SK-N-SH (cell line): ENCODE measurements at regions not wholly inside any gene's neighbourhood (a gene's known extent, or its start where the extent isn't known, plus 50 kb on each side); places are given as distances from the start of the nearest gene placed in this dataset.

Source experiments
- CTCF ChIA-PET: fragments of 300-600, 350-600 bp; formaldehyde crosslinking; extraction: SDS; loops from one replicate; lab custom pipeline; 2021; lab: Yijun Ruan, JAX
- POLR2A ChIA-PET: fragments of 350-600 bp; sonication (Branson Sonifier 250); formaldehyde crosslinking; extraction: SDS; loops from one replicate; lab custom pipeline; 2020; ENCODE audit warnings: antibody characterized with exemption, inconsistent platforms; lab: Yijun Ruan, JAX
- DNase-seq: peaks from one replicate; pipeline ENCODE4 v3.0.0; 2012
- H2AFZ ChIP-seq: fragments of 200-600 bp; sonication (generic); 2 replicates; pipeline ENCODE4 v1.8.1; 2016; ENCODE audit warnings: antibody characterized with exemption, mild to moderate bottlenecking, low read depth
- H3F3A ChIP-seq: fragments of 200-600 bp; sonication (generic); replicated peaks from 2 replicates; pipeline ENCODE3; 2016; ENCODE audit warnings: antibody characterized with exemption, mild to moderate bottlenecking; ENCODE audit not compliant: insufficient read depth
- H3K27ac ChIP-seq, 2 experiments: fragments of 200-500 bp in 1 of 2; fragments of 200-600 bp in 1 of 2; sonication (Bioruptor generic) in 1 of 2; sonication (generic), shearing (Covaris generic) in 1 of 2; 2 replicates each; pipeline versions ENCODE4 v1.5.1 to v1.6.1; 2014 to 2016; ENCODE audit warnings: low read depth in 2 of 2, inconsistent platforms in 1 of 2, low read length in 1 of 2, mild to moderate bottlenecking in 1 of 2, mixed read lengths in 1 of 2
- H3K27me3 ChIP-seq: fragments of 200-600 bp; sonication (generic), shearing (Covaris generic); 2 replicates; pipeline ENCODE4 v1.6.1; 2016; ENCODE audit warnings: mixed run types; ENCODE audit not compliant: insufficient read depth
- H3K36me3 ChIP-seq, 2 experiments: fragments of 200-500 bp in 1 of 2; fragments of 200-600 bp in 1 of 2; sonication (Bioruptor generic) in 1 of 2; sonication (generic) in 1 of 2; replicated peaks in 1 of 2; 2 replicates each; pipeline versions ENCODE3 to v1.5.1; 2014 to 2016; ENCODE audit warnings: low read length in 1 of 2, mild to moderate bottlenecking in 1 of 2; ENCODE audit not compliant: insufficient read depth in 2 of 2, control insufficient read depth in 1 of 2
- H3K4me1 ChIP-seq, 2 experiments: fragments of 200-500 bp in 1 of 2; fragments of 200-600 bp in 1 of 2; sonication (Bioruptor generic) in 1 of 2; sonication (generic), shearing (Covaris generic) in 1 of 2; 2 replicates each; pipeline versions ENCODE4 v1.5.1 to v1.6.1; 2014 to 2016; ENCODE audit warnings: low read depth in 1 of 2, low read length in 1 of 2, mixed run types in 1 of 2; ENCODE audit not compliant: insufficient read depth in 2 of 2, control insufficient read depth in 1 of 2
- H3K4me2 ChIP-seq: fragments of 200-600 bp; sonication (generic), shearing (Covaris generic); 2 replicates; pipeline ENCODE4 v1.6.1; 2017; ENCODE audit warnings: mixed run types
- H3K4me3 ChIP-seq, 2 experiments: fragments of 200-500 bp in 1 of 2; fragments of 200-600 bp in 1 of 2; sonication (Bioruptor generic) in 1 of 2; sonication (generic), shearing (Covaris generic) in 1 of 2; 2 replicates each; pipeline versions ENCODE4 v1.5.1 to v1.8.1; 2014 to 2016; ENCODE audit warnings: low read depth in 2 of 2, inconsistent platforms in 1 of 2, low read length in 1 of 2, mild to moderate bottlenecking in 1 of 2, mixed read lengths in 1 of 2, moderate library complexity in 1 of 2
- H3K79me2 ChIP-seq: fragments of 200-600 bp; sonication (generic); 2 replicates; pipeline ENCODE4 v1.8.1; 2017; ENCODE audit warnings: mild to moderate bottlenecking; ENCODE audit not compliant: insufficient read depth
- H3K9ac ChIP-seq: fragments of 200-600 bp; sonication (generic); 2 replicates; pipeline ENCODE4 v1.6.1; 2017; ENCODE audit warnings: mixed run types
- H3K9me2 ChIP-seq: fragments of 200-600 bp; sonication (generic); 2 replicates; pipeline ENCODE4 v1.6.1; 2017; ENCODE audit warnings: mixed run types
- H3K9me3 ChIP-seq: fragments of 200-600 bp; sonication (generic); 2 replicates; pipeline ENCODE4 v1.6.1; 2017; ENCODE audit warnings: mixed run types, mild to moderate bottlenecking, moderate library complexity
- H4K20me1 ChIP-seq: fragments of 200-600 bp; sonication (generic); 2 replicates; pipeline ENCODE4 v1.6.1; 2017; ENCODE audit warnings: mild to moderate bottlenecking, mixed run types; ENCODE audit not compliant: insufficient read depth
- CHD2 ChIP-seq: fragments of 150-350 bp; IDR thresholded peaks from 2 replicates; pipeline ENCODE4 v1.6.1; 2018; ENCODE audit warnings: low read length; ENCODE audit not compliant: partially characterized antibody
- ELF1 ChIP-seq: IDR thresholded peaks from 2 replicates; pipeline ENCODE4 v1.4.0; 2012
- EP300 ChIP-seq, 2 experiments: IDR thresholded peaks; 2 replicates each; pipeline versions ENCODE4 v1.4.0 to v1.6.1; 2012; ENCODE audit warnings: borderline replicate concordance in 1 of 2, low read depth in 1 of 2, low read length in 1 of 2
- EZH2phosphoT487 ChIP-seq: fragments of 200-600 bp; sonication (generic); IDR thresholded peaks from 2 replicates; pipeline ENCODE4 v1.6.1; 2017; ENCODE audit warnings: low read depth, mixed run types, mild to moderate bottlenecking, antibody characterized with exemption, moderate library complexity, borderline replicate concordance
- FOXJ3 ChIP-seq: sonication (generic); formaldehyde crosslinking; IDR thresholded peaks from 2 replicates; pipeline ENCODE4 v1.5.1; 2020; ENCODE audit warnings: mild to moderate bottlenecking, missing genetic modification reagents
- GABPA ChIP-seq: IDR thresholded peaks from 2 replicates; pipeline ENCODE4 v1.4.0; 2012; ENCODE audit warnings: low read depth, mild to moderate bottlenecking
- IRF3 ChIP-seq: fragments of 150-350 bp; IDR thresholded peaks from 2 replicates; pipeline ENCODE4 v1.6.1; 2016; ENCODE audit warnings: mild to moderate bottlenecking, low read depth, low read length
- MAX ChIP-seq: IDR thresholded peaks from 2 replicates; pipeline ENCODE4 v1.4.0; 2012; ENCODE audit warnings: low read depth
- MEF2A ChIP-seq: IDR thresholded peaks from 2 replicates; pipeline ENCODE4 v1.4.0; 2012; ENCODE audit warnings: low read depth, borderline replicate concordance
- MXI1 ChIP-seq: IDR thresholded peaks from 2 replicates; pipeline ENCODE4 v1.6.1; 2012; ENCODE audit warnings: mild to moderate bottlenecking, low read depth, low read length, improper control_type of control experiment
- NFIC ChIP-seq: IDR thresholded peaks from 2 replicates; pipeline ENCODE4 v1.4.0; 2012; ENCODE audit warnings: borderline replicate concordance
- NRF1 ChIP-seq: IDR thresholded peaks from 2 replicates; pipeline ENCODE4 v1.6.1; 2012; ENCODE audit warnings: low read depth, mild to moderate bottlenecking, low read length
- PBX3 ChIP-seq: IDR thresholded peaks from 2 replicates; pipeline ENCODE4; 2012
- POLR2AphosphoS5 ChIP-seq: IDR thresholded peaks from 2 replicates; pipeline ENCODE4 v1.6.1; 2012; ENCODE audit warnings: low read depth, low read length
- RAD21 ChIP-seq: IDR thresholded peaks from 2 replicates; pipeline ENCODE4 v1.6.1; 2012; ENCODE audit warnings: mild to moderate bottlenecking, low read length
- RFX5 ChIP-seq: IDR thresholded peaks from 2 replicates; pipeline ENCODE4 v1.6.1; 2012; ENCODE audit warnings: mild to moderate bottlenecking, improper control_type of control experiment, low read length
- SIN3A ChIP-seq: IDR thresholded peaks from 2 replicates; pipeline ENCODE4 v1.6.1; 2012; ENCODE audit warnings: low read depth, mild to moderate bottlenecking, low read length, moderate library complexity, borderline replicate concordance
- SMC3 ChIP-seq: IDR thresholded peaks from 2 replicates; pipeline ENCODE4 v1.6.1; 2012; ENCODE audit warnings: low read depth, low read length, improper control_type of control experiment
- TAF1 ChIP-seq: IDR thresholded peaks from 2 replicates; pipeline ENCODE4 v1.6.1; 2012; ENCODE audit warnings: low read depth, mild to moderate bottlenecking, low read length, moderate library complexity, borderline replicate concordance
- TCF12 ChIP-seq: IDR thresholded peaks from 2 replicates; pipeline ENCODE4 v1.4.0; 2012
- TEAD4 ChIP-seq: IDR thresholded peaks from 2 replicates; pipeline ENCODE4 v1.4.0; 2012; ENCODE audit warnings: mild to moderate bottlenecking, borderline replicate concordance; ENCODE audit not compliant: insufficient read depth
- YY1 ChIP-seq: IDR thresholded peaks from 2 replicates; pipeline ENCODE4 v1.4.0; 2012; ENCODE audit warnings: low read depth, mild to moderate bottlenecking
- WGBS: methylation state at CpG from one replicate; pipeline ENCODE4 v1.1.6; 2017; ENCODE audit warnings: low lambda C conversion rate; 5-methylcytosine and 5-hydroxymethylcytosine counted together

GRCh38 chr1:199970125-199970524, 57.4 kb upstream of the NR5A2 start:
- Histone ChIP-seq H2AFZ (no peak overlapping the region), H3K9ac (no peak overlapping the region), H3K4me1 (no peaks in the 10 kb centered on the region), H3K27me3 (no peaks in the 10 kb centered on the region; the same call in 1 of the 2 replicates), H3K9me2 (no peaks in the 10 kb centered on the region), H3K27ac (no peak overlapping the region), H3K4me3 (no peak overlapping the region), H4K20me1 (no peaks in the 10 kb centered on the region), H3K36me3 (no peaks in the 10 kb centered on the region), H3K79me2 (no peaks in the 10 kb centered on the region), H3F3A (no peaks in the 10 kb centered on the region), H3K9me3 (no peaks in the 10 kb centered on the region), H3K4me2 (no peak overlapping the region)
- TF ChIP-seq SMC3 (no peak), YY1 (no peak), NFIC (no peak), ELF1 (no peak)
- WGBS, result 71% methylated on average over 1 of the region's 1 CpG
- no peak for DNase-seq
- ChIA-PET POLR2A (no interaction called here), CTCF (no interaction called here)

- no peaks in the 10 kb centered on the region for H3K79me2 ChIP-seq
- ChIA-PET POLR2A (no interaction called here), CTCF (no interaction called here)
- no peaks in the 10 kb centered on the region; the same call in 1 of the 2 replicates for H3K27me3 ChIP-seq
- no peak for DNase-seq
- no peaks in the 10 kb centered on the region for H3K9me3 ChIP-seq
- H3K4me3 ChIP-seq, result no peak overlapping the region
- 41% methylated on average over 6 of the region's 6 CpGs for WGBS
- H3K4me2 ChIP-seq, result no peak overlapping the region
- no peaks in the 10 kb centered on the region for H4K20me1 ChIP-seq
- H3K9me2 ChIP-seq, result no peaks in the 10 kb centered on the region
- TF ChIP-seq TCF12 (no peak), PBX3 (no peak), GABPA (no peak), EZH2phosphoT487 (no peak), NRF1 (no peak), IRF3 (no peak), RFX5 (no peak), CHD2 (no peak), NFIC (no peak), MEF2A (no peak), EP300 (IDR thresholded peaks at IDR 0.05; ENCODE audit: borderline replicate concordance in 1 of 2, low read depth in 1 of 2, low read length in 1 of 2) (no peak), MXI1 (no peak), FOXJ3 (CRISPR knock-in tag) (no peak), TAF1 (no peak), POLR2AphosphoS5 (no peak), RAD21 (no peak), SIN3A (no peak), MAX (no peak), TEAD4 (no peak)
- no peak overlapping the region for H3K9ac ChIP-seq
- no peaks in the 10 kb centered on the region for H3F3A ChIP-seq
- H3K27ac ChIP-seq, result no peak overlapping the region
- H3K36me3 ChIP-seq, result no peaks in the 10 kb centered on the region
- H2AFZ ChIP-seq, result no peak overlapping the region
- H3K4me1 ChIP-seq, result no peaks in the 10 kb centered on the region
Measured at GRCh38 chr1:199976496-199977144, 50.9 kb upstream of the NR5A2 start.
